HG02678 (cell line): ENCODE measurements at regions not wholly inside any gene's neighbourhood (a gene's known extent, or its start where the extent isn't known, plus 50 kb on each side); places are given as distances from the start of the nearest gene placed in this dataset.
"Not testable (repeated sequence)": the region's sequence is repeated elsewhere in the genome, so short reads cannot be mapped to it uniquely, and the experiment has no call there.

Experiments used
- ATAC-seq: cut with Tn5 transposase; IDR thresholded peaks from one replicate; pipeline ENCODE4 v1.9.1; 2021; ENCODE audit warnings: mild to moderate bottlenecking, moderate library complexity; ENCODE audit not compliant: unreplicated experiment

DNA sequence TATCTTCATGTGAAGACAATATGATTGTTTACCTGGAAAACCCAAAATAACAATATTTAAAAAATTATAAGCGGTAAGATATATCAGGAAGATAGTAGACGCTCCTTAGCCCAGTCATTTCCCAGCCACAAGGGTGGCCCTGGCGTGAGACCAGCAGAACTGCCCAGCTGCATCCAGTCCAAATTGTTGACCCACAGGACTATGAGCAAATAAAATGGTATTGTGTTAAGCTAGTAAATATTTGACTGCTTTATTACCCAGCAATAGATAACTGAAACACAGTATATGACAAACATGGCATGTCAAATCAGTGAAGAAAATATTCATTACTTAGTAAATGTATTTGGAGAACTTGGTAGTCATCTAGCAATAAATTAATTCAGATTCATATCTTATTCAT is 294.3 kb upstream of the SPAG17 start:
- ATAC-seq = no peak

DNA sequence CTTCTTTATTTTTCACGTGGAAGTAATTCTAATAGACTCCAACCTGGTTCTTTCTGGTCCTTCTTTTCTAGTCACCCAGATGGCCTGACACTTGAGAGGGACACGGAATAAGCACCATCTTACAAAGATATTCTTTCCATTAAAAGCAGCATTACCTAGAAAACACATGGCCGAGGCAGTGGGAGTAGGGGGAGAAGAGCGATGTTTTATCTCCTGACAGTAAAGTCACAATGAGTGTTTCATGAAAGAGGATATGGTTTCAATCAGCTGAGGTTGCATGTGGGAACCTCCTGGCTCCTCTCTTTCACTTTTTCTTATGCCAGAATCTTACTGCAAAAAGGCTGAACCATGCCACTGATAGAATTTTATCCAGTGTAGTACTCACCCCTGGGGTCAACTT is 288.8 kb upstream of the SPAG17 start:
- no peak for ATAC-seq

GRCh38 chr1:118464460-118464859 is 279.4 kb upstream of the SPAG17 start:
- ATAC-seq = not testable (repeated sequence)

- no peak for ATAC-seq
These were observed 276.1 kb upstream of the SPAG17 start for GRCh38 chr1:118461154-118461553.

- ATAC-seq = no peak
These were observed 274.8 kb upstream of the SPAG17 start for GRCh38 chr1:118459871-118460270.

DNA sequence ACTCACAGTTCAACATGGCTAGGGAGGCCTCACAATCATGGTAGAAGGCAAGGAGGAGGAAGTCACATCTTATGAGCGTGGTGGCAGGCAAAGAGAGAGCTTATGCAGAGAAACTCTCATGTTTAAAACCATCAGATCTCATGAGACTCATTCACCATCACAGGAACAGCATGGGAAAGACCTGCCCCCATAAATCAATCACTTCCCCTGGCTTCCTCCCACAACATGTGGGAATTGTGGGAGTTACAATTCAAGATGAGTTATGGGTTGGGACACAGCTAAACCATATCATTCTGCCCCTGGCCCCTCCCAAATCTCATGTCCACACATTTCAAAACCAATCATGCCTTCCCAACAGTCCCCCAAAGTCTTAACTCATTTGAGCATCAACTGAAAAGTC is 268.8 kb upstream of the SPAG17 start:
- ATAC-seq = not testable (repeated sequence)

GRCh38 chr1:118445156-118445555 is 260.1 kb upstream of the SPAG17 start:
- no peak for ATAC-seq

GRCh38 chr1:118442214-118442613 is 257.2 kb upstream of the SPAG17 start:
- no peak for ATAC-seq

- no peak for ATAC-seq
These were observed 252.6 kb upstream of the SPAG17 start for GRCh38 chr1:118437664-118438063.

DNA sequence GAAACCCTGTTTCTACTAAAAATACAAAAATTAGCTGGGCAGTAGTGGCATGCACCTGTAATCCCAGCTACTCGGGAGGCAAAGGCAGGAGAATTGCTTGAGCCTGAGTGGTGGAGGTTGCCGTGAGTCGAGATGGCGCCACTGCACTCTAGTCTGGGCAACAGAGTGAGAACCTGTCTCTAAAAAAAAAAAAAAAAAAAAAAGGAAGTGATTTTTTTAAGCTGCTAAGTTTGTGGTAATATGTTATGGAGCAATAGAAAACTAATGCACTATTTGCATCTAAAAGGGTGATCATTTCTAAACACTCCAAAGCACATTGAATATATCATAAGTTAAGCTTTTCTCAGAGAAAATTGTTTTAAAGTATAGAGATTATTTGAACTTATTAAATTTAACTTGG is 244.8 kb upstream of the SPAG17 start:
- ATAC-seq = no peak

DNA sequence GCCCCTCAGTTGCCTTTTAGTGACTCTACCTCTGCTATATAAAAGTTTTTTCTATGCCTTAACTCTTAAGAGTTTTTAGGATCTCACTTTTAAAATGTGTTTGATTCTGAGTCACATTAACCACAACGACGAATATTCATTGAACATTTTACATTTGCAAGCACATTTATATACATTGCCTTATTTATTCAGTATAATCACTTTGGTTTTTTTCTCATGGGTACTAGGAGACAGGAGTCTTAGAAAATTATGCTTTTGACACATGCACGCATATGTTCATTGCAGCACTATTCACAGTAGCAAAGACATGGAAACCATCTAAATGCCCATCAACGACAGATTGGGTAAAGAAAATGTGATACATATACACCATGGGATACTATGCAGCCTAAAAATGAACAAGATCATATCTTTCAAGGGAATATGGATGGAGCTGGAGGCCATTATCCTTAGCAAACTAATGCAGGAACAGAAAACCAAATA is 236.9 kb upstream of the SPAG17 start:
- ATAC-seq = no peak

DNA sequence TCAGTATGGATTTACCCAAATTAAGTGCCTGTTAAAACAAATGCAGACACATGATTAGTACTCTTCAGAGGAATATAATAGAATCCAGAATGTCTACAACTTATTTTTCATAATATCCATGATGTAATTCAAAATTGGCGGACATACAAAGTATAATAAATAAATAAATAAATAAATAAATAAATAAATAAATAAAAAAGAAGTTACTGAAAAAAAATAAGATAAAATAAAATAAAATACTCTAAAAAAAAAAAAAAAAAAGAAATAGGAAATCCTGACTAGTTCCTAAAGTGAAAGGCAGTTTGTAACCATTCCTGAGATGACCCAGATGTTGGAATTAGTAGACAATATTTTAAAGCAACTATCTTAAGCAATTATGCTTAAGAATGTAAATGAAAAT is 219.0 kb upstream of the SPAG17 start:
- ATAC-seq = no peak

DNA sequence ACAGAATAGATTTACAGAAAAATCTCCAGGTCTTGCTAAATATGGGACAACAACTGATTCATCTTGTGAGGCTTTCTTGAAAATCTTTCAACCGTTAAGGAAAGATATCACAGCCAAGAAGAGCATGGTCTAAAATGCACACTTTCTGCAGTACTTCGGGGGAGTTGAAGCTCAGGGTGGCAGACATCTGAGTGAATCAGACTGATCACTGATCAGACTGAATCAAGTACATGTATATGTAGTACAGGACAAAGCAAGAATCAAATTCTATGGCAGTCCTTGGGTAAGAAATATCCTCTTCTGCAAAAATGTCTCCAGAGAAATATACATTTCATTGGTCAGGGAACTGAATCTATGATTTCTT is 212.4 kb upstream of the SPAG17 start:
- ATAC-seq = no peak

DNA sequence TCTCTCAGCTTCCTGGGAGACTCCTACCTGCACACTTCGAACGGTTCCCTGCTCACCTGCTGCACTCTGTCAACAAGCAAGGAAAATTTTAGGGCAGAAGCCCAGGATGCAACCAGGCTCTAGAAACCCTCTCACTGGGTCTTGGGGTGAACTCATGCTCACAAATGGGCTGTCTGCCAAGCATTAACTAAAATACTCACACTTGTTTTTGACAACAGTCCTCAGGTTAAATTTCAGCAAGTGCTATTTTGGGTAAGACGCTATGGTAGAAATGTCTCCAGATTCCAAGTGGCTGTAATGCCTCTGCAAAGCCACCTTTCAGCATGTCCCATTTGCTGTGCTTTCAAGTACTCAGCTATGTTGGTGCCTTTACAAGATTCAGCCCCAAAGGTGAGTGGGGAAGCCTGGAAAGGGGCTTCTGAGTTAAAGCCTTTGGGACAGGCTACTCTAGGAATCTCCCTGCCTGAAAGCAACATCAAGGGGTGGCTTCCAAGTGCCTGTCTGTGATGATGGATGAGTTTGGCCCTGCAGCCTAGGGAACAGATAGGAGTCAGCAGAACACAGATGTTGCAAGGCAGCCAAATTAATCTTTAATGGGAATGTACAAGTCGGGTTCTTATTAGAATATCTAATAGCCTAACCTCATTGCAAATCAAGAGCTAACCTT is 211.9 kb upstream of the SPAG17 start:
- ATAC-seq = no peak

DNA sequence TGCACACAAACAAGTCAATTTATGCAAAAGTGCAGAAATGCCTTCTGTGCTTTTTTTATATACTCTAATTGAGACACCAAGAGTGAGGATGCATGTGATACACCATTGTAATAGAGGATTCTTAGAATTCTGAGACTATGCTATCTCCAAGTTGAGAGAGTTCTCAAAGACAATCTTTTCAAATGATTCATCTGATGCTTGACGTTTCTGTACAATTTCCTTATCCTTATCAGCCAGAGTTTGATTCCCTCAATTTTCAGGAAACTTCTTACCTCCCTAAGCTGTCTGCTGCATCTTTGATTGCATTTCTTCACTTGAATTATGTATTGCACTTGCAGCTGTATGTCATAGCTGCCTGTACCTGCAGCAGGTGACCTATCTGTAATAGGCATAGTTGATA is 211.3 kb upstream of the SPAG17 start:
- no peak for ATAC-seq

GRCh38 chr1:118395430-118395991 is 210.5 kb upstream of the SPAG17 start:
- ATAC-seq = no peak

DNA sequence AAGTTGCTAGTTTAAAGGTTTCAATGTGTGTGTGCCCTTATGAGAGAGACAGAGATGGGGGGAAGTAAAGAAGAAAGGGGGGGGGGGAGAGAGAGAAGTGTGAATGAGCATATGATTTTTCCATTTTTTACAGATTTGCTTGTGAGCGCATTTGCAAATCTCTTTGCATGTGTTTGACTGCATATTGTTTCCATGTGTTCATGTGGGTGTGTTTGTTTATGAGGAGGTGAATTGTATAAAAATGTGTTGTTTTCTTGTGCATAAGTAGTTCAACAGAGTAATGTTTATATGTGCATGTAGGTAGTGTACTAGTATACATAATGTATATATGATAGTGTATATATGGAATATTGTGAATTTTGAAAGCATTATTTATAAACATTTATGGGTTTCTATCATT is 205.9 kb upstream of the SPAG17 start:
- ATAC-seq = no peak

GRCh38 chr1:118388301-118388959 is 203.4 kb upstream of the SPAG17 start:
- ATAC-seq = no peak

GRCh38 chr1:118381197-118381869 is 196.3 kb upstream of the SPAG17 start:
- ATAC-seq = no peak

- ATAC-seq = not testable (repeated sequence)
These were observed 192.2 kb upstream of the SPAG17 start for GRCh38 chr1:118377183-118377582.

DNA sequence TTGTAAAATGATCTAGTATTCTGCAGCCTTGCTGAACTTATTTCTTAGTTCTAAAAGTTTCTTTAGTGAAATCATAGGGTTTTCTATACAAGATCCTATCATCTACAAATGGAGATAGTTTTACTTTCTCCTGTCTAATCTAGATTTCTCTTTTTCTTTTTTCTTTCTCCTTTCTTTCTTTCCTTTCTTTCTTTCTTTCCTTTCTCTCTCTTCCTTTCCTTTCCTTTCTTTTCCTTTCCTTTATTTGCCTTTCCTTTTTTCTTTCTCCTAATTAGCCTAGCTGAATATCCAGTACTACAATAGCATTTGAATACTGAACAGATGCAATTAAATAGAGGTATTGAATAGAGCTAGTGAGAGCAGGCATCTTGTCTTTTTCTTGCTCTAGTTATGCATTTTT is 186.6 kb upstream of the SPAG17 start:
- no peak for ATAC-seq

DNA sequence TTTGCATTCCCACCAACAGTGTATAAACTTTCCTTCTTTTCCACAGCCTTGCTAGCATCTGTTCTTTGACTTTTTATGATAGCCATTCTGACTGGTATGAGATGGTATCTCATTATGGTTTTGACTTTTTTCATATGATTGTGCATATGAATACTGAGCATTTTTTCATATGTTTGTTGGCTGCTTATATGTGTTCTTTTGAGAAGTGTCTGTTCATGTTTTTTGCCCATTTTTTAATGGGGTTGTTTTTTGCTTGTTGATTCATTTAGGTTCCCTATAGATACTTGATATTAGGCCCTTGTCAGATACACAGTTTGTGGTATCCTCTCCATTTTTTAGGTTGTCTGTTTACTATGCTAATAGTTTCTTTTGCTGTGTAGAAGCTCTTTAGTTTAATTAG is 185.8 kb upstream of the SPAG17 start:
- ATAC-seq = no peak
